Testis (tissue), 2 donors: ENCODE measurements at regions not wholly inside any gene's neighbourhood (a gene's known extent, or its start where the extent isn't known, plus 50 kb on each side); places are given as distances from the start of the nearest gene placed in this dataset.

Experiments
- POLR2A ChIP-seq: fragments of 450-650 bp; IDR thresholded peaks from one replicate; pipeline ENCODE4 v1.6.1; 2017; ENCODE audit warnings: antibody characterized with exemption, mild to moderate bottlenecking, moderate library complexity
- TF ChIP-seq, protein P1 (sequence below), 3 experiments: fragments of 450-650 bp in 2 of 3; fragments of 200-600 bp in 1 of 3; sonication (generic) in 1 of 3; IDR thresholded peaks; one replicate each; pipeline ENCODE4 v1.5.1; 2016 to 2019; ENCODE audit warnings: antibody characterized with exemption in 3 of 3, mild to moderate bottlenecking in 2 of 3, moderate library complexity in 1 of 3

DNA sequence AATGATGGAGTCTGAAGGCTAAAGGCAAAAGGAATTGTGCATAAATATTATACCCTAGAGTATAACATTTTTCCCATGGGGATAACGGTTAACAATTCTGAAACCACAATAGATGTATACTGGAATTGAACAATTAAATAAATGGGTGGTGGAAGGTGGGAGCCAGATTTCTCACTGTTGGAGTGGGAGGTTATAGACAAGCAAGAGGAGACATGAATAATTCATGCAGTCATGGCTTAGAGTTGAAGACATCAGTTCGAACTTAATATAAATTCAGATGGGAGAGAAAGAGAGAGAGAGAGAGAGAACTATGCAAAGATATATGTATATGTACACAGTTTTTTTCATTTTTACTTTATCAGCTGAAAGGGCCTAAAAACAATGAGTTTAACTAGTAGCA is 523.9 kb downstream of the FOXG1 start:
- TF ChIP-seq, protein P1, sequence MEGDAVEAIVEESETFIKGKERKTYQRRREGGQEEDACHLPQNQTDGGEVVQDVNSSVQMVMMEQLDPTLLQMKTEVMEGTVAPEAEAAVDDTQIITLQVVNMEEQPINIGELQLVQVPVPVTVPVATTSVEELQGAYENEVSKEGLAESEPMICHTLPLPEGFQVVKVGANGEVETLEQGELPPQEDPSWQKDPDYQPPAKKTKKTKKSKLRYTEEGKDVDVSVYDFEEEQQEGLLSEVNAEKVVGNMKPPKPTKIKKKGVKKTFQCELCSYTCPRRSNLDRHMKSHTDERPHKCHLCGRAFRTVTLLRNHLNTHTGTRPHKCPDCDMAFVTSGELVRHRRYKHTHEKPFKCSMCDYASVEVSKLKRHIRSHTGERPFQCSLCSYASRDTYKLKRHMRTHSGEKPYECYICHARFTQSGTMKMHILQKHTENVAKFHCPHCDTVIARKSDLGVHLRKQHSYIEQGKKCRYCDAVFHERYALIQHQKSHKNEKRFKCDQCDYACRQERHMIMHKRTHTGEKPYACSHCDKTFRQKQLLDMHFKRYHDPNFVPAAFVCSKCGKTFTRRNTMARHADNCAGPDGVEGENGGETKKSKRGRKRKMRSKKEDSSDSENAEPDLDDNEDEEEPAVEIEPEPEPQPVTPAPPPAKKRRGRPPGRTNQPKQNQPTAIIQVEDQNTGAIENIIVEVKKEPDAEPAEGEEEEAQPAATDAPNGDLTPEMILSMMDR (IDR thresholded peaks at IDR 0.05), result no peak
- TF ChIP-seq POLR2A, result no peak
